RCC 7860 (cell line): ENCODE measurements at regions not wholly inside any gene's neighbourhood (a gene's known extent, or its start where the extent isn't known, plus 50 kb on each side); places are given as distances from the start of the nearest gene placed in this dataset.
A peak's percentile ranks its signal among the peaks of the same experiment; 100 is the strongest.
"Not testable (repeated sequence)": the region's sequence is repeated elsewhere in the genome, so short reads cannot be mapped to it uniquely, and the experiment has no call there.

Source experiments
- DNase-seq: peaks from one replicate; pipeline ENCODE4 v3.0.0-alpha.2; 2015; ENCODE audit warnings: low spot score
- FAIRE-seq: peaks from 2 replicates; lab custom pipeline; 2012; peaks lifted over from hg19 to GRCh38; lab: Jason Lieb, UNC

GRCh38 chr13:104592545-104593250, 1526.5 kb upstream of the SLC10A2 start:
- FAIRE-seq (no peak), DNase-seq (no peak)

GRCh38 chr13:104592127-104592526, 1525.9 kb upstream of the SLC10A2 start:
- FAIRE-seq = peak; percentile 88
- peak; percentile 88 for DNase-seq

- FAIRE-seq (peak; percentile 81), DNase-seq (peak; percentile 73)
Observed at GRCh38 chr13:104586051-104586746, 1520.0 kb upstream of the SLC10A2 start.

GRCh38 chr13:104584481-104584880, 1518.3 kb upstream of the SLC10A2 start:
- DNase-seq (no peak), FAIRE-seq (no peak)

- FAIRE-seq = no peak
Observed at GRCh38 chr13:104580931-104581330, 1514.7 kb upstream of the SLC10A2 start.

GRCh38 chr13:104577071-104577815, 1511.0 kb upstream of the SLC10A2 start:
- DNase-seq = no peak
- no peak for FAIRE-seq

More at GRCh38 chr13:104580931-104581330, 1514.7 kb upstream of the SLC10A2 start:
- no peak for DNase-seq

- no peak for FAIRE-seq
- no peak for DNase-seq
Observed at GRCh38 chr13:104571893-104572229, 1505.6 kb upstream of the SLC10A2 start.

- peak; percentile 86 for DNase-seq
- peak; percentile 62 for FAIRE-seq
Observed at GRCh38 chr13:104571161-104571892, 1505.1 kb upstream of the SLC10A2 start.

GRCh38 chr13:104567114-104567513, 1500.9 kb upstream of the SLC10A2 start:
- DNase-seq (no peak), FAIRE-seq (no peak)

- no peak for DNase-seq
Observed at GRCh38 chr13:104565888-104566287, 1499.7 kb upstream of the SLC10A2 start.

GRCh38 chr13:104553896-104554295, 1487.7 kb upstream of the SLC10A2 start:
- no peak for FAIRE-seq
- no peak for DNase-seq

More at GRCh38 chr13:104565888-104566287, 1499.7 kb upstream of the SLC10A2 start:
- no peak for FAIRE-seq

- DNase-seq = no peak
- FAIRE-seq = no peak
Observed at GRCh38 chr13:104553186-104553585, 1487.0 kb upstream of the SLC10A2 start.

GRCh38 chr13:104534847-104535246, 1468.6 kb upstream of the SLC10A2 start:
- DNase-seq = no peak
- no peak for FAIRE-seq

GRCh38 chr13:104532132-104532531, 1465.9 kb upstream of the SLC10A2 start:
- DNase-seq (no peak), FAIRE-seq (no peak)

GRCh38 chr13:104530741-104531140, 1464.5 kb upstream of the SLC10A2 start:
- DNase-seq (no peak), FAIRE-seq (no peak)

- FAIRE-seq = no peak
- DNase-seq = no peak
Observed at GRCh38 chr13:104526561-104526960, 1460.3 kb upstream of the SLC10A2 start.

- FAIRE-seq (no peak), DNase-seq (no peak)
Observed at GRCh38 chr13:104525467-104525866, 1459.2 kb upstream of the SLC10A2 start.

GRCh38 chr13:104522235-104523072, 1456.2 kb upstream of the SLC10A2 start:
- DNase-seq = no peak
- FAIRE-seq = no peak

- no peak for FAIRE-seq
- DNase-seq = no peak
Observed at GRCh38 chr13:104510422-104510821, 1444.2 kb upstream of the SLC10A2 start.

- DNase-seq, FAIRE-seq: not testable (repeated sequence)
Observed at GRCh38 chr13:104493502-104493901, 1427.3 kb upstream of the SLC10A2 start.
